Esophagus squamous epithelium (tissue), 4 donors: ENCODE measurements at regions not wholly inside any gene's neighbourhood (a gene's known extent, or its start where the extent isn't known, plus 50 kb on each side); places are given as distances from the start of the nearest gene placed in this dataset.

Experiments used
- CTCF ChIP-seq, 6 experiments: fragments of 450-650 bp in 4 of 6; fragments of 200-600 bp in 2 of 6; sonication (generic) in 2 of 6; IDR thresholded peaks; one replicate each; pipeline ENCODE4 v1.5.1; 2016 to 2019; ENCODE audit warnings: antibody characterized with exemption in 6 of 6, mild to moderate bottlenecking in 4 of 6, moderate library complexity in 4 of 6
- POLR2A ChIP-seq, 4 donors: fragments of 450-650 bp; IDR thresholded peaks; one replicate each; pipeline ENCODE4 v1.6.1; 2017; ENCODE audit warnings: antibody characterized with exemption in 4 of 4, mild to moderate bottlenecking in 4 of 4, moderate library complexity in 3 of 4

GRCh38 chr3:163768048-163768447 is 1310.2 kb downstream of the SI start:
- no peak for TF ChIP-seq CTCF (IDR thresholded peaks at IDR 0.05)
- TF ChIP-seq POLR2A (IDR thresholded peaks at IDR 0.05), result no peak
